ENCODE measurements at regions not wholly inside any gene's neighbourhood (a gene's known extent, or its start where the extent isn't known, plus 50 kb on each side); places are given as distances from the start of the nearest gene placed in this dataset.

DNA sequence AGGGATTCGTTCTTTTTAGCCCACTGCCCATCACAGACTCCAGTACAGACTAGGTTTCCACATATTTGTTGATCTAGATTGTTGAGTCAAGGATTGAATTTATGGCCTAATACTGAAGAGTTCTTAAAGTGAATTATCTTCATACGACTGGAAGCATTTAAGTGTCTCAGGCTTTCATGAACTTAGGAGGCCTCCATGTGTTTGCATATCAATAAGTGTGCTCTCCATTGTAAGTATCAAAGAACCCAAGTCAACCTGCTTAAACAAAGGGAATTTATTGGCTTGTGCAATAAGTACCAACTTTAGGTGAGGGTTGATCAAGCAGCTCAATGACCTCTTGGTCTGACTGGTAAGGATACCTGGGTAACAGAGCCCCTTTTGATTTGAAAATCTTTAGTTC lies 382.1 kb downstream of the PDCD6IP start:
- intact Hi-C loops (cut with DNase I) = no loop called here
- H3K4me1 ChIP-seq = no peaks in the 10 kb centered on the region
- H3K36me3 ChIP-seq = no peaks in the 10 kb centered on the region
- no peak overlapping the region for H3K4me3 ChIP-seq (replicated peaks in 1 of 3)
- no peaks in the 10 kb centered on the region for H3K27me3 ChIP-seq
- no peak for DNase-seq
- H3K9me3 ChIP-seq = no peaks in the 10 kb centered on the region
- WGBS, 2 donors = 61 to 79% methylated on average over 2 of the region's 2 CpGs
- no peak overlapping the region for H3K27ac ChIP-seq
- TF ChIP-seq POLR2A (IDR thresholded peaks at IDR 0.05) = no peak
- TF ChIP-seq, protein P1, sequence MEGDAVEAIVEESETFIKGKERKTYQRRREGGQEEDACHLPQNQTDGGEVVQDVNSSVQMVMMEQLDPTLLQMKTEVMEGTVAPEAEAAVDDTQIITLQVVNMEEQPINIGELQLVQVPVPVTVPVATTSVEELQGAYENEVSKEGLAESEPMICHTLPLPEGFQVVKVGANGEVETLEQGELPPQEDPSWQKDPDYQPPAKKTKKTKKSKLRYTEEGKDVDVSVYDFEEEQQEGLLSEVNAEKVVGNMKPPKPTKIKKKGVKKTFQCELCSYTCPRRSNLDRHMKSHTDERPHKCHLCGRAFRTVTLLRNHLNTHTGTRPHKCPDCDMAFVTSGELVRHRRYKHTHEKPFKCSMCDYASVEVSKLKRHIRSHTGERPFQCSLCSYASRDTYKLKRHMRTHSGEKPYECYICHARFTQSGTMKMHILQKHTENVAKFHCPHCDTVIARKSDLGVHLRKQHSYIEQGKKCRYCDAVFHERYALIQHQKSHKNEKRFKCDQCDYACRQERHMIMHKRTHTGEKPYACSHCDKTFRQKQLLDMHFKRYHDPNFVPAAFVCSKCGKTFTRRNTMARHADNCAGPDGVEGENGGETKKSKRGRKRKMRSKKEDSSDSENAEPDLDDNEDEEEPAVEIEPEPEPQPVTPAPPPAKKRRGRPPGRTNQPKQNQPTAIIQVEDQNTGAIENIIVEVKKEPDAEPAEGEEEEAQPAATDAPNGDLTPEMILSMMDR (IDR thresholded peaks at IDR 0.05) = no peak

DNA sequence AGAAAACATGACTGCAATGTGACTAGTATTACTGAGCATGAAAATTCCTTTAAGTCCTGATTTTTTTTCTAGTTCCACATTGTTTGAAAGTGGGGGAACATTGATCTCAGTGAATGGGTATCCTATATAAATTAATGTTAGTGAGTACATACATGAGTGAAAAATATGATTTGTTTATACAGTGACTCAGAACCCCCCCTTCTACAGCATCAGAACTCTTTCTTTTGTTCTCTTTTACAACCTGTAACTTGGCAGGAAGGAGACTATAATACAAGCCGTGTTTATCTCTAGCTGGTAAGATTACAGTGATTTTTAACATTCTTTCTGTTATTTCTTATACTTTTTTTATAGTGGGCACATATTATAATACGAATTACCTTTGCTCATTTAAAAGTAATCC lies 384.7 kb downstream of the PDCD6IP start:
- H3K27ac ChIP-seq = no peak overlapping the region
- no peaks in the 10 kb centered on the region for H3K36me3 ChIP-seq
- H3K4me3 ChIP-seq (replicated peaks in 1 of 3) = no peak overlapping the region
- H3K4me1 ChIP-seq = no peaks in the 10 kb centered on the region
- intact Hi-C loops (cut with DNase I) = no loop called here
- no peaks in the 10 kb centered on the region for H3K27me3 ChIP-seq
- no peaks in the 10 kb centered on the region for H3K9me3 ChIP-seq
- no peak for DNase-seq
- no peak for TF ChIP-seq POLR2A (IDR thresholded peaks at IDR 0.05)
- 51 to 57% methylated on average over 2 of the region's 2 CpGs for WGBS, 2 donors

DNA sequence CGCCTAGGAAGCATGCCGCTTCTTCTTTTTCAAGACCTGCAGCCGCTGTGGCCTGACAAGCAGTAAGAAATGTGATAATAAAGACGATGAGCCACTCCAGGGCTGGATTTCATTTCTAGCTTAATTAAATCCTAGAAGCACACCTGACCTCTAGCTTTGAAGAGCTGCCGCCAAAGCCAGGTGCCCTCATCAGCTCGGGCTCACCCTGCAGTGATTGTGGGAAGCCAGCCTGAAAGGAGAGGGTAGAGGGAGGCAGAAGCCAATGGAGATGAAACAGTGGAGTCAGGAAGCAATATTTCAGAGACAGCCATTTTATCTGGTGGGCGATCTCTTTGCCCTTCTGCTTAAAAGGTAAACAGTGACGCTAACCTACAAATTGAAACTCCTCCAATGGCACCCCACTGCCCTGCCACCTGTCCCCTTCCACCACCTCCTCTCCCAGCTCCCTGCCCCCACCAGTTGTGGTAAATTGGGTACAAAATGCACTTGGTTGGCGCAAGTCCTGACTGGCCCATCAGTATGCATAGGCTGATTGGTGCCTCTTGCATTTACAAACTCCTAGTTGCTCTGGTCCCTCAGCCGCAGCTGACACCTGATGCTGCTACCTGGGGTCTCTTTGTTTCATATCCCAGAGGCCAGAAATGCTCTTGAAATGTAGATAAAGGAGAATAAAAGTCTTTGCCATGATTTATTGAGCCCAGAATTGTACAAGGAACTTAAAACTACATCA lies 385.3 kb downstream of the PDCD6IP start:
- Histone ChIP-seq H3K27me3 (no peaks in the 10 kb centered on the region), H3K4me3 (replicated peaks in 1 of 3) (no peak overlapping the region), H3K9me3 (no peaks in the 10 kb centered on the region), H3K36me3 (no peaks in the 10 kb centered on the region), H3K27ac (no peak overlapping the region), H3K4me1 (no peaks in the 10 kb centered on the region)
- TF ChIP-seq POLR2A (IDR thresholded peaks at IDR 0.05) = no peak
- TF ChIP-seq, protein P1 (IDR thresholded peaks at IDR 0.05) = no peak
- DNase-seq = no peak
- intact Hi-C loops (cut with DNase I) = no loop called here
- 82 to 85% methylated on average over 10 of the region's 10 CpGs for WGBS, 2 donors

DNA sequence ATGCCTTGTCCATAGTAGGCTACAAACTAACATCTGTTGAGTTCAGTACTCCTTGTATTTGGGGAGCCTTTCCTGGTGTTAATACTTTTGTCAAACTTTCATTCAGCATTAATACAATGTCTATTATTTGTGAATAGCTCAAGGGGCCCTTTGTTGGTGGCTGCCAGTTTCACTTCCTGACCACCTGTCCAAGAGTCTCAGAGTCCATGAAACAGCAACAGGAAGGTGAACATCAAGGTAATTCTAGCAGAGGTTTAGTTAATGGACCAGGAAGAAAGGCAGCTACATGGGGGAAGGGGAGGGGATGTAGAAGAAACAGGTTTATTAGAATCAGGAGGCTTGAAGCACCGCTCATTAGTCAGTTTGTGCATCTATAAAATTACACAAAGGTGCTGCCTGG lies 386.9 kb downstream of the PDCD6IP start:
- Histone ChIP-seq H3K9me3 (no peaks in the 10 kb centered on the region), H3K4me3 (replicated peaks in 1 of 3) (no peak overlapping the region), H3K27me3 (no peaks in the 10 kb centered on the region), H3K27ac (no peak overlapping the region), H3K36me3 (no peaks in the 10 kb centered on the region), H3K4me1 (no peaks in the 10 kb centered on the region)
- no peak for DNase-seq
- no peak for TF ChIP-seq POLR2A (IDR thresholded peaks at IDR 0.05)
- TF ChIP-seq, protein P1 (IDR thresholded peaks at IDR 0.05) = no peak
- 96 to 100% methylated on average over 1 of the region's 1 CpG for WGBS, 2 donors
- intact Hi-C loops (cut with DNase I) = no loop called here

DNA sequence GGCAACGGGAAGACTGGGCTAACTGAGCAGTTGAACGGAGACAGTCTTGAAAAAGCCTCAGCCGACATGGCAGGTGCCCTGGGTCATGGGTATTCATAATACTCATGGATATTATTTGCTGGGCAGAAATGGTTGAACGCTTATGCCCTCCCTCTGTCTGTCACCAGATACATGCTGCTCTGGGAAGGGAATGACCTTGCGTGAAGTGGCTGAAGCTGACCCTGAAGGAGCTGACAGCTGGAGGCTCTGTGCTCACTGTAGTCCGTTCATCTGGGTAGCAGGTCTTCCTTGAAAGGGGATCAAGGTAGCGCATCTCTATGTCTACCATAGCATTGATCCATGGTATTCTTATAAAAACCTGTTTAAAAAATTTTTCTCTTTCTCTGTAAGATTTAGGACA lies 390.7 kb downstream of the PDCD6IP start:
- TF ChIP-seq POLR2A (IDR thresholded peaks at IDR 0.05) = no peak
- TF ChIP-seq, protein P1 (IDR thresholded peaks at IDR 0.05) = no peak
- H3K4me3 ChIP-seq (replicated peaks in 1 of 3) = no peak overlapping the region
- no peaks in the 10 kb centered on the region for H3K9me3 ChIP-seq
- H3K36me3 ChIP-seq = no peaks in the 10 kb centered on the region
- intact Hi-C loops (cut with DNase I) = no loop called here
- H3K4me1 ChIP-seq = no peaks in the 10 kb centered on the region
- 79% methylated on average over 7 of the region's 7 CpGs for WGBS, 2 donors
- DNase-seq = no peak
- H3K27me3 ChIP-seq = no peaks in the 10 kb centered on the region
- H3K27ac ChIP-seq = no peak overlapping the region
